NT2/D1 (cell line): ENCODE measurements at regions not wholly inside any gene's neighbourhood (a gene's known extent, or its start where the extent isn't known, plus 50 kb on each side); places are given as distances from the start of the nearest gene placed in this dataset.

Source experiments
- DNase-seq: peaks from one replicate; pipeline ENCODE4 v3.0.0-alpha.2; 2011; ENCODE audit warnings: low read depth, low spot score
- H3K27me3 ChIP-seq: 2 replicates; pipeline ENCODE4 v1.6.0; 2011; ENCODE audit warnings: mild to moderate bottlenecking; ENCODE audit not compliant: insufficient read length, insufficient read depth
- H3K36me3 ChIP-seq: 2 replicates; pipeline ENCODE4 v1.6.1; 2011; ENCODE audit warnings: mild to moderate bottlenecking, low read length, mixed read lengths; ENCODE audit not compliant: insufficient read depth, insufficient read length
- H3K4me1 ChIP-seq: 2 replicates; pipeline ENCODE4 v1.5.1; 2011; ENCODE audit not compliant: insufficient read depth, insufficient read length
- H3K4me3 ChIP-seq: 2 replicates; pipeline ENCODE4 v1.5.1; 2011; ENCODE audit warnings: low read depth; ENCODE audit not compliant: insufficient read length
- H3K9ac ChIP-seq: 2 replicates; pipeline ENCODE4 v1.6.0; 2011; ENCODE audit warnings: low read depth; ENCODE audit not compliant: insufficient read length
- H3K9me3 ChIP-seq: 2 replicates; pipeline ENCODE4 v1.5.1; 2011; ENCODE audit warnings: mild to moderate bottlenecking, low read length; ENCODE audit not compliant: insufficient read depth
- SUZ12 ChIP-seq: IDR thresholded peaks from 2 replicates; pipeline ENCODE4 v1.6.1; 2011; ENCODE audit not compliant: insufficient read length, insufficient read depth; ENCODE audit errors: extremely low read depth
- YY1 ChIP-seq: IDR thresholded peaks from 2 replicates; pipeline ENCODE4 v1.6.1; 2011; ENCODE audit not compliant: insufficient read length, insufficient read depth
- ZNF274 ChIP-seq: IDR thresholded peaks from 2 replicates; pipeline ENCODE4 v1.6.1; 2011; ENCODE audit warnings: mild to moderate bottlenecking, low read depth, low read length

DNA sequence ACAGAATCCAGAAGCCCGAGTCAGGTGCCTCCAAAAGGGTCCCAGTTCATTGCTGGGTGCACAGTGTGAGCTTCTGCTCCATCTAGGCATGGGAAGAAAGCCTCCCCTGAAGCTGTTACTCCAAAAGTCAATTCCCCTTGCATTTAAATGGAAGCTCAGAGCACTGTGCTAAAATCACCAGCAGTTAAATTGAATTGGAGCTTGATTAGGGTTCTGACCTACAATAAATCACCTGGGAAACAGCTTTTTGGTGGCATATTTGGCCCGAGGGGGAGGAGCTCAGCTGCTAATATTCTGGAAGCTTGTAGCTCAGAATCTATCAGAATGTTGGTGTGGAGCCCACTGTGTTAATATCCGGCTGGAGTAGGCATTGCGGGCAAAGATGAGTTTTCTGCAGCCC is 87.1 kb upstream of the RGMA start:
- no peak for DNase-seq

DNA sequence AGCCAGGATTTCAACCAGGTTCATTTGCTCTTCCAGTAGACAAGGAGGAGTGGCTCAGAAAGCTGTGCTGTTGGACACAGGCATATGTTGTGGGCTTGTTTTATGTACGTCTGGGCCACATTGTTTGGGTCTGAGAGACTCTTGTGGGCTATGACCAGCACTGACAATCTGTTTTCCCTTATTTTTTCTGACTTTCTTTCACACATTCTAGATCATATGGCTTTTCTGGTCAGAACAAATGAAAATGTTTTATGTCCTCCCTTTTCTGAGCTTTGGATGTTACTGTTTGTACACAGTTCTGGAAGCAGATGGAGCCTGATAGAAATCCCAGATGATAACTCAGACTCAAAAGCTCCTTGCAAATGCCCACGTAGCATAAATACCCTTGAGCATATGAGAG is 85.8 kb upstream of the RGMA start:
- TF ChIP-seq ZNF274, result no peak
- TF ChIP-seq YY1, result no peak
- TF ChIP-seq SUZ12, result no peak
- H3K4me1 ChIP-seq, result peaks cover 7% of the 10 kb centered on the region
- peaks cover 20% of the 10 kb centered on the region for H3K27me3 ChIP-seq
- no peaks in the 10 kb centered on the region for H3K36me3 ChIP-seq
- peaks cover 16% of the 10 kb centered on the region; the same call in 1 of the 2 replicates for H3K9me3 ChIP-seq
- H3K4me3 ChIP-seq, result no peak overlapping the region
- no peak for DNase-seq
- H3K9ac ChIP-seq, result no peak overlapping the region

More for the DNA sequence above, 87.1 kb upstream of the RGMA start:
- Histone ChIP-seq H3K4me1 (peaks cover 14% of the 10 kb centered on the region), H3K4me3 (no peak overlapping the region), H3K27me3 (peaks cover 20% of the 10 kb centered on the region), H3K36me3 (no peaks in the 10 kb centered on the region), H3K9ac (no peak overlapping the region), H3K9me3 (peaks cover 16% of the 10 kb centered on the region; the same call in 1 of the 2 replicates)
- no peak for TF ChIP-seq SUZ12
- no peak for TF ChIP-seq YY1
- no peak for TF ChIP-seq ZNF274

DNA sequence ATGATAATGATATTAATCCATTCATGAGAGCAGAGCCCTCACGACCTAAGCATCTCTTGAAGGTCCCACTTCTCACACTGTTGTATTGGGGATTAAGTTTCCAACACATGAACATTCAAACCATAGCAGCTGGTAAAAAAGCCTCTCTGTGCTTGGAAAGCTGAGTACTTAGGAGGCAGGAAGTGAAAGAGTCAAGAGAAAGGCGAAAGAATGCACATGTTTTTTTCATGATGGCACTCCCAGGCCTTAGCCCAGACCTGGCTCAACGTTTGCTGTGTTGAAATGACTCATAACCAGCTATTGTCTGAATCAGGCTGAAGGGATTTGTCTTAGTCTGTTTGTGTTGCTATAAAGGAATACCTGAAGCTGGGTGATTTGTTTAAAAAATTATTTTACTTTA is 84.4 kb upstream of the RGMA start:
- TF ChIP-seq ZNF274, result no peak
- TF ChIP-seq SUZ12, result no peak
- no peak for TF ChIP-seq YY1
- no peak for DNase-seq
- Histone ChIP-seq H3K27me3 (peaks cover 5% of the 10 kb centered on the region), H3K36me3 (no peaks in the 10 kb centered on the region), H3K4me1 (no peaks in the 10 kb centered on the region), H3K9ac (no peak overlapping the region), H3K9me3 (peaks cover 16% of the 10 kb centered on the region; the same call in 1 of the 2 replicates), H3K4me3 (no peak overlapping the region)

DNA sequence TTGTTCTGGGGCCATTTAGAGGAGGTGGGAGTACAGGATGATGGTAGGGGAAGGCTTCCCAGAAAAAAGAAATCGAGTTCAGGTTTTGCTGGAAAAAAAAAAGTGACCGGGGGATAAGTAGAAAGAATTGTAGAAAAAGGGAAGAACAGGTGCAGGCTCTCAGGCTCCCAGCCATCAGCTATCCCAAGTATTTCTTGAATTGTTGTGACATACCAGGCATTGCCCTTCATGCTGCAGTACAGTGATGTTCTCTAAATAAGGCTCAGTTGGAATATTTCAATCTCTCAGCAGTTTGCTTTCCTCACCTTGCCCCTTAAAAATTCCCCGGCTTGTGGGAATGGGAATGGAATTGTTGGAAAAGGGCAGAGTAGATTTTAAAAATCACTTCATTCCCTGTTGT is 82.5 kb upstream of the RGMA start:
- no peak for TF ChIP-seq YY1
- no peak for TF ChIP-seq SUZ12
- Histone ChIP-seq H3K9ac (no peak overlapping the region), H3K4me3 (no peak overlapping the region), H3K9me3 (peaks cover 6% of the 10 kb centered on the region; the same call in 1 of the 2 replicates), H3K4me1 (no peaks in the 10 kb centered on the region), H3K36me3 (no peaks in the 10 kb centered on the region), H3K27me3 (peaks cover 14% of the 10 kb centered on the region)
- no peak for DNase-seq

DNA sequence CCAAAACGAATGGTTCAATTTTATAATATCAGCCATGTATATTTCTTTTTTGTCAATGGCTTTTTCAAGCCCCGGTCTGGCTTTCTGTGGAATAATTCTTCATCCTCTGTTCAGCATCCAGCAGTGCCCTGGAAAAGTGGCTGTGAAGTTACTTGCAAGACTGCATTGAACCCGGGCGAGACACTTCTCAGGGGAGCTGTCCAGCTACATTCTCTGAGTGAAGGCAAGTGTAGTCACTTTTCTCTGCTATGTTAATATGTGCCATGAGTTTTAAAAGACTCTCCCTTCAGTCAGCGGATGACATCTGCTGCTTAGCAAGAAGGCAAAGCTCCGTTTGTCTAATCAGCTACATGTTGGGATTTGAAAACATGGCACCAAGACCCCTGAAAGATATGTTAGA is 81.3 kb upstream of the RGMA start:
- Histone ChIP-seq H3K36me3 (no peaks in the 10 kb centered on the region), H3K9me3 (peaks cover 6% of the 10 kb centered on the region; the same call in 1 of the 2 replicates), H3K4me3 (no peak overlapping the region), H3K27me3 (peaks cover 20% of the 10 kb centered on the region), H3K9ac (no peak overlapping the region), H3K4me1 (no peaks in the 10 kb centered on the region)
- TF ChIP-seq ZNF274 (no peak), YY1 (no peak), SUZ12 (no peak)
- DNase-seq, result no peak

DNA sequence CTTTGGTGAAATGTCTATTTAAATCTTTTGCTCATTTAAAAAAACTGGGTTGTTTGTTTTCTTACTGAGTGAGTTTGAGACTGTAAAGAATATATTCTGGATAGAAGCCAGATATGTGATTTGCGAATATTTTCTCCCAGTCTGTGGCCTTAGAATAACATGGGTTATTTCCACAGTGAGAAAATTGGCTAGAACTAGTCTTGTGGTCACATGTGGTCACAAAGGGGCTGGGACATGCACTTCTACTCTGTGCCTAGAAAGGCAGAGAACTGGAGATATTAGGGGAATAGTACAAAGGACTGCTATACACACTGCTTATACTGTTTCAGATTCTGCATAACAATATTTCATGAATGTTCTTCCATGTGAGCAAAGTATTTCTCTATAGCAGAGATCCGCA is 79.9 kb upstream of the RGMA start:
- Histone ChIP-seq H3K36me3 (no peaks in the 10 kb centered on the region), H3K27me3 (peaks cover 18% of the 10 kb centered on the region), H3K4me1 (peaks cover 2% of the 10 kb centered on the region), H3K9me3 (peaks cover 2% of the 10 kb centered on the region; the same call in 1 of the 2 replicates), H3K4me3 (no peak overlapping the region), H3K9ac (no peak overlapping the region)
- DNase-seq, result no peak
- TF ChIP-seq YY1 (no peak), ZNF274 (no peak), SUZ12 (no peak)

DNA sequence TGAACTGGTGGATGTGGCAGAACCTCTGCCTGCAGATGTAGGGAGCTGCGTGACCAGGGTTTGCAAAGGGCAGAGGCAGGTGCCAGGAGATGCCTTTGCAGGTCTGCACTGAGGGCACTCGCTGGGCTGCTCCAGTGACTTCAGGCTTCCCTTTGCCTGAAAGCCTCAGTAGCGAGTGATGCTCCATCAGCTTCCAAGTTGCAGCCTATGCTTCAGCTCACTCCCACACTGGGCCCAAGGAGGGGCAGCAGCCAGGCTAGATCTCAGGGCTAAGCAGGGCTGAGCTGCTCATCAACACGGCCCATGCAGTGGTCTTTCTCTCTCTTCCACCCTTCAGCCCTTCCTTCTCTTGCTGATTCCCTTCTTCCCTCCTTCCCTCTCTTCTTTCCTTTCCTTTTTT is 78.3 kb upstream of the RGMA start:
- Histone ChIP-seq H3K4me3 (no peak overlapping the region), H3K4me1 (peaks cover 2% of the 10 kb centered on the region), H3K27me3 (peaks cover 23% of the 10 kb centered on the region), H3K36me3 (no peaks in the 10 kb centered on the region), H3K9me3 (no peaks in the 10 kb centered on the region), H3K9ac (no peak overlapping the region)
- no peak for DNase-seq
- TF ChIP-seq ZNF274, result no peak
- TF ChIP-seq SUZ12, result no peak
- no peak for TF ChIP-seq YY1

DNA sequence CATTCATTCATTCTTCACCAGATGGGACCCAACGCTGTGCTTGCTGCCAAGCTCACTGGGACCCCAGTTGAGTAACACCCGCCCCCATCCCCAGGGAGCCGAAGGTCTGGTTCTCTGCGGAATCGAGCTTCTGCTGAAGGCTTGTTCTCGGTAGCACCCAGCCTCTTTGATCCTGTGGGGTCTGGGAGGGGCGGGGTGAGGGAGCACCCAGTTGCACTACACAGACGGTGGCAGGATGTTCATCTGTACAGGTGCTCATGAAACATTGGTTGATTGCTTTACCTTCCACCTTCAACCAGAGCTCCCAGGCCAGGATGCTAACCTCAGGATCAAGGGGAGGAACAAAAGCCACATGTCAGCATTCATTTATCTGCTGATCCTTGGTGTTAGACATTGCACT is 77.7 kb upstream of the RGMA start:
- no peak for TF ChIP-seq YY1
- TF ChIP-seq ZNF274, result no peak
- TF ChIP-seq SUZ12, result no peak
- Histone ChIP-seq H3K27me3 (peaks cover 23% of the 10 kb centered on the region), H3K9me3 (no peaks in the 10 kb centered on the region), H3K36me3 (no peaks in the 10 kb centered on the region), H3K9ac (no peak overlapping the region), H3K4me1 (peaks cover 2% of the 10 kb centered on the region), H3K4me3 (no peak overlapping the region)
- DNase-seq, result no peak
